Jurkat, Clone E6-1 (cell line): ENCODE measurements at regions not wholly inside any gene's neighbourhood (a gene's known extent, or its start where the extent isn't known, plus 50 kb on each side); places are given as distances from the start of the nearest gene placed in this dataset.
A peak's percentile ranks its signal among the peaks of the same experiment; 100 is the strongest.

ENCODE experiments used
- DNase-seq: peaks from one replicate; pipeline ENCODE4 v3.0.0-alpha.2; 2011; ENCODE audit warnings: low read depth, low spot score
- H3K4me3 ChIP-seq: 2 replicates; pipeline ENCODE4 v1.5.1; 2011; ENCODE audit warnings: mild to moderate bottlenecking, low read length, control low read depth, moderate library complexity

- no peak for DNase-seq
These were observed 360.3 kb upstream of the MYT1L start for GRCh38 chr2:2691419-2691818.

DNA sequence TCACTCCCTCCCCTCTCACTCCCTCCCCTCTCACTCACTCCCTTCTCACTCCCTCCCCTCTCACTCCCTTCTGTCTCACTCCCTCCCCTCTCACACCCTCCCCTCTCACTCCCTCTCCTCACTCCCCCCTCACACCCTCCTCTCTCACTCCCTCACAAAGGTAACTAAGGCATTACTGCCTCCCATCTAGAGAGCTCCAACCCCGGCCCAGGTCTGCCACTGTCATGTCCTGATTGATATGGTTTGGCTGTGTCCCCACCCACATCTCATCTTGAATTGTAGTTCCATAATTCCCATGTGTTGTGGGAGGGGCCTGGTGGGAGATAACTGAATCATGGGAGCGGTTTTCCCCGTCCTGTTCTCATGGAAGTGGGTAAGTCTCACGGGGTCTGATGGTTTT lies 359.9 kb upstream of the MYT1L start:
- no peak for DNase-seq
- H3K4me3 ChIP-seq: no peak overlapping the region

More at GRCh38 chr2:2691419-2691818, 360.3 kb upstream of the MYT1L start:
- H3K4me3 ChIP-seq: no peak overlapping the region

DNA sequence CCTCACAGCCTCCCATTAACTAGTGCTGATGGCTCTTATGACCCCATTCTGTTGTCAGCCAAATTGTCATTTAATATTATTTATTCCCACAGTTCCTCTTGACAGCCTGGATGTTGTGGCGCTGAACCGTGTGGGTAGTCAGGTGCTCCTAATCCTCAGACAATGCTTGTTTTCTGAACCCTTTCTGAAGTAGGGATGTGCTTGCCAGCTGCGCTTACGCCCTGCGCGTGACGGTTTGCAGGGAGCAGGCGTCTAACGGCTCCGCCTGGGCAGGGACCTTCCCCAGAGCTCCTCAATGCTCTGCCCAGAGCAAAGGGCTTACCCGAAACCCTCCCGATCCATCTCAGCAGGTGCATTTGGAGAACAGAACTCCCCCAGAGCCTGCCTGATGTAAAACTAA lies 358.2 kb upstream of the MYT1L start:
- H3K4me3 ChIP-seq: no peak overlapping the region
- peak; percentile 75 for DNase-seq

DNA sequence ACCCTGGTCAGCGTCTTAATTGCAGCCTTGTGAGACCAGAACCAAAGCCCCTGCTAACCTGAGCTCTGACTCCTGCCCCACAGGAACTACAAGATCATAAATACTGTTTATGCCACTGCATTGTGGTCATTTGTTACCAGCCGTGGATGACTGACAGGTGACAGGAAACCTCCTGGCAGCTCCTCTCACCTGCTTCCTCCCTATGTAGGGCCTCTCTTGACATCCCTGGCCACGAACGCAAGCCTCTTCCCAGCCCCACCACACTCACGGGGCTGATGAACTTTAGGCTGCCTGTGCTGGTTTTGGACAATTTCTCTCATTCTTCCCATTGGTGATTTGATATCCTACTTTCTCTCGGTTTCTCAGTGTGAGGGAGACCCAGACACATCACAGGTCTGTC lies 357.2 kb upstream of the MYT1L start:
- peak; percentile 78 for DNase-seq
- no peak overlapping the region for H3K4me3 ChIP-seq

- no peak for DNase-seq
- no peak overlapping the region for H3K4me3 ChIP-seq
These were observed 356.7 kb upstream of the MYT1L start for GRCh38 chr2:2687745-2688144.

- peak overlapping the region; percentile 30 for H3K4me3 ChIP-seq
- no peak for DNase-seq
These were observed 355.1 kb upstream of the MYT1L start for GRCh38 chr2:2686222-2686621.

DNA sequence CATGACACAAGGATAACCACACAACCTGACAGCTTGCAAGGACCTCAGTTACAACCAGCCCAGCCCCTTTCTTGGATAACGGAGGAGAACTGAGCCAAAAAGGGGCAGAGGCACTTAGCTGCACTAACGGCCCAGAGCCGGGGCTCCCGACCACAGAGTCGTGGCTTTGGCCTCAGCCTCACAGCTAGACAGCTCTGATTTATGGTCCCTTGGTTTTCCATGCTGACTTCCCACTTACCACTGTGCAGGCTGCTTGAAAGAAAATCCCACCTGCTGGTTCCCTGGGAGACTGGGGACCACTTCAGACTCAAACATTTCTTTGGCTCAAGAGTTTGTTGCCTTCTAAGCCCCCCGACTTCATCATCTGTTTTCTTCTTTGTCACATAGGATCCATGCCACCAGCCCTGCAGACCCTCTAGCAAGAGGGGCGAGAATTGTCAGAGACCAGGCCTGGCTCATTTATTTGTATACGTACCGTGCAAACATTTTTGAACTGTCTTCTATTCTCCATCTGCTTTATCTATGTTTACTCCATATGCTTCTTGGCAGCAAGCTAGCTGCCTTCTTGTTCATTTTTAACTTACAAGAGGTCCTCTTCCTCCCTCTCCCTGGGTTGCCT lies 352.6 kb upstream of the MYT1L start:
- H3K4me3 ChIP-seq: no peak overlapping the region

GRCh38 chr2:2682700-2683342 lies 351.7 kb upstream of the MYT1L start:
- no peak for DNase-seq
- H3K4me3 ChIP-seq: no peak overlapping the region

More for the DNA sequence above, 352.6 kb upstream of the MYT1L start:
- DNase-seq: no peak

GRCh38 chr2:2681711-2682251 lies 350.7 kb upstream of the MYT1L start:
- no peak for DNase-seq
- no peak overlapping the region for H3K4me3 ChIP-seq

DNA sequence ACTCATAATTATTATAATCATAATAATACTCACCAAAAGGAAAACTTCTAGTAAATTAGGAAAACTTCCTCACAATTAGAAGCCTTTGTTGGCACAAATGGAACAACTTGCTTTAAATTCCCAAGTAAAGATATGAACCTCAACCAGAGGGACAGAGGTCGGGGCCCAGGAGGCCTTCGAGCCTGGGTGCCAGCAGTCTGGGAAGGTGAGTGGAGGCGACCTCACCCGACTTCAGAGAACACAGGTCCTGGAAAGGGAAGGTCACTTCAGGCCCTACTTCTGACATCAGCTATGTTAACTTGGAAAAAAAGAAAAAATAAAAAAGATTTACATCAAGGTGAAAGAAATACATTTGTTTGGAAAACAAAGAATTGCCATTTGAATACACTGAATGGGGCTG lies 350.0 kb upstream of the MYT1L start:
- DNase-seq: no peak
- no peak overlapping the region for H3K4me3 ChIP-seq

DNA sequence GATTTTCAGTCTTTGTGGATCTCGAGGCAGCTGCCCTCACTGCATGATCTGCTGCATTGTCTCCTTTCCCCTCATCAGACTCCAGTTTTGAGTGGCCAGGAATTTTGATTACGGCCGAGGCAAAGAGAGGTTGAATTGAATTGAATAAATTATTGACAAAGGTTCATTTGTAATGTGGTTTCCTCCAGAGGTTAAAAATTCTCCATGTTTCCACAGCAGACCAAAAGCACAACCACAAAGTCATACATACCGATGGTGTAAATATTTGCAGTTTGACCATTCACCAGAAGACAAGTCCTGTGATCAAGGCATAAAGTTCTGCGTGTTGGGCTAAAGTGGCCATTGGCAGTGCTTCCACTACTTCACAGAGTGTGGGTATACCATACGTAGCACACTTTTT lies 343.8 kb upstream of the MYT1L start:
- H3K4me3 ChIP-seq: no peak overlapping the region
- DNase-seq: no peak

GRCh38 chr2:2673406-2673805 lies 342.3 kb upstream of the MYT1L start:
- H3K4me3 ChIP-seq: no peak overlapping the region
- DNase-seq: no peak

GRCh38 chr2:2672249-2672648 lies 341.2 kb upstream of the MYT1L start:
- H3K4me3 ChIP-seq: no peak overlapping the region
- DNase-seq: no peak

DNA sequence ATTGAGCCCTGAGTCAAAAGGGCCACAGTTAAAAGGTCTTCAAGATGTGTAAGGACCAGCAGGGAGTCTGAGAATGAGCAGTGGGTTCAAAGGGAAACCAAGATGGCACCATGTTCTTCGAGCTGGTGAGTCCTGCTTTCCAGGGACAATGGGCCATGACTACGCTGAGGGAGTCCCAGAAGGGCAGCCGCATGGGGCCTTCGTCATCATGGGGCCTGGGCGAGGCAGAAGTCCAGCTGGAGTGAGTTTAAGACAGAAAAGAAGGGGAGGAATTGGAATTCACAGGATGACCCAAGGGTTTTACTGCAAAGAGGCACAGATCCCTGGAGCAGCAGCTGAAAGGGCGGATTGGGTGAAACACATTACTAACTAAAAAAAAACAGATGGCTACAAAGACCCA lies 340.8 kb upstream of the MYT1L start:
- no peak for DNase-seq

GRCh38 chr2:2669316-2669715 lies 338.2 kb upstream of the MYT1L start:
- H3K4me3 ChIP-seq: no peak overlapping the region
- no peak for DNase-seq

More for the DNA sequence above, 340.8 kb upstream of the MYT1L start:
- no peak overlapping the region for H3K4me3 ChIP-seq

GRCh38 chr2:2668681-2669265 lies 337.7 kb upstream of the MYT1L start:
- DNase-seq: no peak
- H3K4me3 ChIP-seq: no peak overlapping the region

DNA sequence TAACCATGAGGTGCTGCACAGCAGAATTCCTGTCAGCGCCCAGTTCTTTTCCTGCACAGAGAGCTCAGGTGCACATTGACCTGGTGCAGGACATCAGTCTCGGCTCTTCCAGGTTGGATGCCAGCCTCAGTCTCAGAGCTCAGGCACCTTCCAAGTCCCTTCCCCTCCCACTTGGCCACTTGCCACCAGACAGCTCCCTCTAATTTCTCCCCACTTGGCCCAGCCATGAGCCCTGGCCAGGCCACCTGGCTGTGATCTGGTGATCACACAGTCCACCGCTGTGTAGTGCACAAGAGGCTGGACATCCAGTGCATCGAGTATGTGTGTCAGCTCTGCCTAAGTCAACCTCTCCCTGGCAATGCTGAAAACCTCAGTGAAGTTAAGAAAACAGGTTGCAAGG lies 336.6 kb upstream of the MYT1L start:
- DNase-seq: no peak
- no peak overlapping the region for H3K4me3 ChIP-seq

GRCh38 chr2:2665834-2666133 lies 334.7 kb upstream of the MYT1L start:
- no peak overlapping the region for H3K4me3 ChIP-seq
- DNase-seq: no peak

DNA sequence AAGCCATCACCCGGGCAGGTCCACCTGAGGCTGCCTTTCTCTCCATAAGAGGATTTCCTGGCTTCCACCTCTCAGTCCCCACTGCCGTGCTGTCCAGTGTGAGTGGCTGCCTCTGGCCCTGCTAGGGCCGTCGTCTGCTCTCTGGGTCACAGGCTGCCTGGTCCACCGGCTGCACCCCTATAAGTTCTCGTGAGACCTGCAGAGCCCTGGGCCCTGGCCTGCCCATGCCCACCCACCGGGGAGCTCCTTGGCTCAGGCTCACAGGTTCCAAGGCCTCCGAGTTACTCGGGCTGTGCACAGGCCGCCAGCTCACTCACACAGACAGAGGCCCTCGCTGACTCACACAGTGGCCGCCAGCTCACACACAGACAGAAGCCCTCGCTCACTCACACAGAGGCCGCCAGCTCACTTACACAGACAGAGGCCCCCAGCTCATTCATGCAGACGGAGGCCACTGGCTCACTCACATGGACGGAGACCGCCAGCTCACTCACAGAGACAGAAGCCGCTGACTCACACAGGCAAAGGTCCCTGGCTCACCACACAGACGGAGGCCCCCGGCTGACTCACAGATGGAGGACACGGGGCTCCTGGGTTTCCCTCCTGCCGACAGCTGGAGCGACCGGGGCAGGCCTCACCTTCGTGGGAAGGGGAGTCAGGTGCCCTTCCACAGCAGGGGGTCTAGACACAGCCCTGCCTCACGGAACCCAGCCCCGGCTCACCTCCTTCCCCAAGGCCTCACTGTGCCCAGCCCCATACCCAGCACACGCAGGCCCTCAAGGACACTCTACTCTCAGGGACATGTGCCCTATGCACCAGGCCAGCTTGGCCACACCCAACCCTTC lies 334.1 kb upstream of the MYT1L start:
- no peak overlapping the region for H3K4me3 ChIP-seq
- DNase-seq: no peak
